Stimulated activated CD8-positive, alpha-beta memory T cell treated with anti-CD3 and anti-CD28 coated beads, Interleukin-4, amount 100 ng/mL, for 4 hours (primary cell): ENCODE measurements at regions not wholly inside any gene's neighbourhood (a gene's known extent, or its start where the extent isn't known, plus 50 kb on each side); places are given as distances from the start of the nearest gene placed in this dataset.
"Not testable (repeated sequence)": the region's sequence is repeated elsewhere in the genome, so short reads cannot be mapped to it uniquely, and the experiment has no call there.

ENCODE experiments used
- DNase-seq, 2 donors: peaks; one replicate each; pipeline ENCODE4 v3.0.0-alpha.2; 2020; ENCODE audit warnings: low read depth in 2 of 2, low spot score in 1 of 2

- no peak for DNase-seq
Observed at GRCh38 chr3:150357923-150358607, 50.0 kb upstream of the TSC22D2 start.

GRCh38 chr3:150357140-150357539 is 51.0 kb upstream of the TSC22D2 start:
- no peak for DNase-seq

DNA sequence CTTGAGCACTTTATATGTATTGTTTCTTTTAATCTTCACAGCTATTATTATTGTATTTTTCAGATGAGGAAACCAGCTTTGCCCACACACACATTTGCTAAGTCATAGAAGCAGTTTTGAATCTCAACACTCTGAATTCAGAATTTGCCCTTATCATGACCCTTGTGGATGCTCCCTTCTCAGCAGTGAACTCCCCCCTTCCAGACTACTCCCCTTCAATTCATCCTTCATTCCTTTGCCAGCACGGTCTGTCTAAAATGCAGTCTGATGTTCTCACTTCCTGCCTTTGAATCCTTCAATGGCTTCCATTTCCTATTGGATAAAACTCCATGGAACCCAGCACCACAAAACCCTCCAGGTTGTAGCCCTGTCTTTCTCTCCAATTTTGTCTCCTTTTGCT is 52.5 kb upstream of the TSC22D2 start:
- DNase-seq = no peak

DNA sequence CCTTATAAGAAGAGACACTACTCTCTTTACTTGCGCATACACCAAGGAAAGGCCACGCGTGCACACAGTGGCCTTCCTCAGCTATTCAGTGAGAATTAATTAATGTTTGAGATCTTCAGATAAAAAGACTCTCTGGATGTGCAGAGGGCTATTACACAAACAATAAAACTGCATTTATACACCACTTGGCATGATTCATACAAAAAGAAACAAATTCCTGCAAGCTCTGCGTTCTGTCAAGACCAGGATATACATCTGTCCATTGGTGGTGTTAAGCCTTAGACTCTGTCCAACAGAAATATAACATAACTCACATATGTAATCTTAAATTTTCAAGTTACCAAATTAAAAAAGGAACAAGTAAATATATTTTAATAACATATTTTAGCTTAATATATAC is 55.2 kb upstream of the TSC22D2 start:
- DNase-seq = no peak

DNA sequence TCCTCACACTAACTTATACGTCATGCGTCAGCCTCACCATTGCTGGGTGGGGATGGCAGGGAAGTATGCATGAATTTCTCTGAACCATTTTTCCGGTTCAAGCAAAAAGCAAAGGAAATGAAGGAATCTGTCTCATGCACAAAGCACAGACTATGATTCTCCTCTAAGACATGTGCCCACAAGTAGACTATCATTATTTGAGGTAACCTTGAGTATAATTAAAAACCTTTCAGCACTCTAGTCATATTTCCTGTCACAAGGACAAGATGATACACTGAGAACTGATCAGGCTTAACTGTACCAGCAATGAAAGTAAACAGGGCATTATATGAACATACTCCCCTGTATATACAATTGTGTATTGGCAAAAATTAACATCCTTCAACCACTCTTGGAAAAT is 56.7 kb upstream of the TSC22D2 start:
- DNase-seq = no peak

DNA sequence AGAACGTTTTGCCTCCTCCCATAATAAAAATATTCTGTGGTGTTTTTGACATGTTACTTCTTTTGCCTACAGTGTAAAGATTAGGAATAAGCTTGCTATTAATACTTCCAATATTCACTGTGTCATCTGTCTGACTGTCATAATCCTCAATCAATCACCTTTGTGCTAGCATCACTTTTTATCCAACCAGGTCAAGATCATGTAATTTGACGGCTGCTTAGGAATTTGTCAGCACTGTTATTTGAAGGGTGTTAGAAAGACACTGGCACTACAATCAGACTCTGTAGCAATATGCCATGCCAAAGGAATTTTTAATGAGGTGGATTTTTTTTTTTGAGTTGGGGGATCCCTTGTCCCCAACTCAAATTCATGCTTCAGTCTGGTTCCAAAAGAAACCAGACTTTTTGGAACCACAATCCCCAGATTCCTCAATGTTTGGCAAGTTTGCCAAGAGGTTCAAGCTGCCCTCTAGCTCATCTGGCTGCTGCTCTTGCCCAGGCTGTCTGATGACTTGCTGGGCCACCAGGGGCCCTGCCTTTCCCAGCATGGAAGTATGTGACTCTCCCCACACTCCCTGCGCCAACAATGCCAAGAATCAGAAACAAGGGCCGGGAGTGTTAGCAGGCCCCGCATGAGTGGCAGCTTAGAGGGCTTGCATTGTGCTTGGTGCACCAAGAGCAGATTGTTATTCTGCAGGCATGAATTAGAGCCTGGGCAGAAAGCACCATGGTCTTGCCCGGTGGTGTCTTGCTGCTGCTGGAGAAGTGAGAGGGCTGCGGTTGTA is 58.6 kb upstream of the TSC22D2 start:
- DNase-seq = no peak

- DNase-seq = no peak
Observed at GRCh38 chr3:150348500-150348899, 59.6 kb upstream of the TSC22D2 start.

- no peak for DNase-seq
Observed at GRCh38 chr3:150346981-150347863, 60.9 kb upstream of the TSC22D2 start.

- no peak for DNase-seq
Observed at GRCh38 chr3:150346266-150346665, 61.8 kb upstream of the TSC22D2 start.

DNA sequence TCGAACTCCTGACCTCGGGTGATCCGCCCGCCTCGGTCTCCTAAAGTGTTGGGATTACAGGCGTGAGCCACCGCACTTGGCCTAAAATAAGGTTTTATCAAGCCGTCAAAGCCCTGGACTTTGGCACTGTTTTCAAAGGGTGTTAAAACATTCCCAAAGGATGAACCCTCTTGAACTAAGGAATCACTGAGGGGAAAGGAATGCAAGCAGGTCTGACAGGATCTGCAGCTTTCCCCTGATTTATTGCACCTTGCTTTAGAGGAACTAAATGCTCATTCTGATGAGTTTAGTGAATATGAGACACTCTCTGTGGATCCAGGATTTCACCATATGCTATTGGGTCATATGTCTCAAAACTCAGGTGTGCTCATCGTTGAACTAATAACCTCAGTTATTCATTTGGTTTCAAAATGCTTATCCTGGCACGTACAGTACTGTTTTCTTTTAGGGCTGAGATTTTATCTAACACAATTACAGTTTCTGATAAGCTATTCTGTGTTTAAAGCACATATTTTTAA is 63.0 kb upstream of the TSC22D2 start:
- no peak for DNase-seq

GRCh38 chr3:150344079-150344759 is 63.9 kb upstream of the TSC22D2 start:
- no peak for DNase-seq

DNA sequence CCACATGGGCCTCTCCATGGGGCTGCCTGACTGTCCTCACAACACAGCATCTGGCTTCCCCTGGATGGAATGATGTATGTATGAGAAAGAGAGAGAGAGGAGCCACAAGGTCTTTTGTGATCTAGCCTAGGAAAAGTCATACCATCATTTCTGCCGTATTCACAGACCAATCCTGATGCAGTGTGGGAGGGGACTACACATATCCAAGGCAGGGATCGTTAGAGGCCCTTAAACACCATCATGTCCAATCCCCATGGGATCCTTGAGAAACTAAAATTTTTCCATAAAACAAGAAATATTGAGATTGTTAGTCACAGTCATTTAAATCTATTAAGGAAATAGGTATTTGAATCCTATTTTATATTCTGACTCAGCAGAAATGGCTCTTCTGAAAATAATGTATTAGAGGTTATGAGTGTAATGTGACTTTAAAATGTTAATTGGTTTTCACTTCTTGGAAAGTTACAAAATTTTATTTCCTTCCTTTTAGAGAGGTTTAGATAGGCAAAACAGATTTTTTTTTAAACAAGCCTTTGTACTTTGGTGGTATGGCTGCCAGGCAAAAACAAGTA is 65.1 kb upstream of the TSC22D2 start:
- DNase-seq = no peak

- DNase-seq = no peak
Observed at GRCh38 chr3:150341891-150342290, 66.2 kb upstream of the TSC22D2 start.

DNA sequence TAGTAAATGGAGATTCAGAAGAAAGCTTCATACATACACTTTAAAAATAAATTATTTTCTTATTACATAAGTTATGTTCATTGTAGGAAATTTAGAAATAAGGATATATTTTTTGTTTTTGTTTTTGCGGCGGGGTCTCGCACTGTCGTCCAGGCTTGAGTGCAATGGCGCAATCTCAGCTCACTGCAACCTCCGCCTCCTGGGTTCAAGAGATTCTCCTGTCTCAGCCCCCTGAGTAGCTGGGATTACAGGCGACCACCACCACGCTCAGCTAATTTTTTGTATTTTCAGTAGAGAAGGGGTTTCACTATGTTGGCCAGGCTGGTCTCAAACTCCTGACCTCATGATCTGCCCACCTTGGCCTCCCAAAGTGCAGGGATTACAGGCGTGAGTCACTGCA is 71.7 kb upstream of the TSC22D2 start:
- DNase-seq = not testable (repeated sequence)

DNA sequence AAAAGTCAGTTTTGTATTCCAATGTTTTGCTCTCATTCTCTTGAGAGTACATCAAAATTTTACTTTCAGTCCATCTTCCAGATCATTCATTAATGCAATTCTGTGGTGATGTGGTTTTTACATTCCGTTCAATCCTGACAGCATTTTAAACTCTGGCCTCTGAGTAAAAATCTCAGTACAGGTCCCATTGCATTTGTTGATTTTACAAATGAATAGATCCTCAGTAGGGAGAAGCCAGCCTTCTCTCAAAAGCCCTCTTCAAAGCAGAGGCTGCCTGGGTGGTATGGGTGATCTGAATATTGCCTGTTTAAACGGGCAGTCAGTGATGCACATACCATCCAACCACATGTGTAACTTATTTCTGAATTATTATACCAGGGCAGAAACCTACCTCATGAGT is 72.5 kb upstream of the TSC22D2 start:
- DNase-seq = no peak

DNA sequence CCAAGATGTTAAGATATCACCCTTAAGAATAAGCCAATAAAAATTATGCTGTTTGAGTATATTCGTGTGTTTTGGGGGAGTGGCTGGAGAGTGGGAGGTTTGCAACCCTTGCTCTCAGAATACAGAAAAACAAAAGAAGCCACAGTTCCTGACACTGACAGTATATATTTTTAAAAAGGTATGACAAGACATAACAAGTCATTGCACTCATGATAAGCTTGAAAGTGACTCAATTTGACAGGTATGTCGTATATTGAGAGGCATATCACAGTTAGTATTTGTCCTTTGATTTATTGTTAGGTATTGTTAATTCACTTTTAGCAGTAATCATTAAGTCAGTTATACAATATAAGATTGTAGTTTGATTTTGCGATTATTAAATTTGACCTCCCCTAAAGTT is 73.1 kb upstream of the TSC22D2 start:
- no peak for DNase-seq

DNA sequence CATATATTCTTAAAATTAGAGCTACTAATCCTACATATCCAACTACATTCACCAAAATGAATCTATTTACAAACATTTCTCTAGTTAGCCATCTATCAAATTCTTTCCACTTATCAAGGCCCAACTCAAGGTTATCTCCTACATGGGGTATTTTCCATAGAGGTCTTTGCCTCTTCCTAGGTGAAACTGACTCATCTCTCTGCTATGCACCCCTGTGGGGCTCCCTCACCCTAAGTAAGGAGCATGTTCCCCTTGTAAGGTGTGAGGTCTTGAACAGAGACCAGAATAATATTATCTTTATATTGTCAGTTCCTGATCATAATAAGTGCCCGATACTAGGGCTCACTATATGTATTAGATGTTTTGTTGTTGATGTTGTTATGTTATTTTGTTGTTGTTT is 74.6 kb upstream of the TSC22D2 start:
- DNase-seq = no peak

GRCh38 chr3:150331978-150332568 is 76.0 kb upstream of the TSC22D2 start:
- no peak for DNase-seq

- DNase-seq = no peak
Observed at GRCh38 chr3:150330872-150331271, 77.2 kb upstream of the TSC22D2 start.

- DNase-seq = no peak
Observed at GRCh38 chr3:150330174-150330573, 77.9 kb upstream of the TSC22D2 start.
